GM21529 (cell line): ENCODE measurements at regions not wholly inside any gene's neighbourhood (a gene's known extent, or its start where the extent isn't known, plus 50 kb on each side); places are given as distances from the start of the nearest gene placed in this dataset.

Experiments
- ATAC-seq: cut with Tn5 transposase; IDR thresholded peaks from one replicate; pipeline ENCODE4 v1.9.1; 2021; ENCODE audit not compliant: unreplicated experiment

DNA sequence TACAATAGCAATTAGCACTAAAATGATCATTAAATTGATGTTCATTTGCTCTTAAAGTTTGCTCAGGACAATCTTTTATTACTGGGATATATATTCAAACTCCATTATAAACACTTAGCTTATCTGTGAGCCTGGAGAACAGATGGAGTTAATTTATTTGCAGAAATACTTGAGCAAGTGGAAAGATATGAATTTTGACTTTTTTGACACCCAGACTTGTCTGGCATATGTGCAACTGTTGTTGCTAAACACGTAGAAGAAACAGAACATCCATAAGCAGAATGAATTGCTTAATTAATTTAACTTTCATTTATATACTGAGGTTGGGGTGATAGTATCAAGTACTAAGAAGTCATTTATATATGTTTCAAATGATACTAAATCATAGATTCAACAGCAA, 820.7 kb upstream of the TYRP1 start:
- ATAC-seq: no peak

DNA sequence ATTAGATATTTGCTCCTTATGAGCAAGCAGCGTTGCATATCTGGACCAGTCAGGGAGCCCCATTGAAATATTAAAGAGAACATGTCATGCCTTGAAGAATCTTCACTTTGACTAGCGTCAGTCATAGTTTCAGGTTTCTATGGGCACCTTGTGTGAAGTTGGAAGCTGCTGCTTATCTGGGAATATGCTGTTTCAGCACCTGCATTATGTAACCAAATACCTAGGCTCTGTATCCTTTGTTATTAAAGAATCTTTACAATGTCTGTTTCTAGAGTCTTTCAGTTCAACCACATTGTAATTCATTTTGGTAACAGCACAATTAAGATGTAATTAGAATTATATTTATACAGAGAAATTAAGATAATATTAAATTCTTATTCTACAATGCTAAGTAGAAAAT, 818.8 kb upstream of the TYRP1 start:
- ATAC-seq: no peak

DNA sequence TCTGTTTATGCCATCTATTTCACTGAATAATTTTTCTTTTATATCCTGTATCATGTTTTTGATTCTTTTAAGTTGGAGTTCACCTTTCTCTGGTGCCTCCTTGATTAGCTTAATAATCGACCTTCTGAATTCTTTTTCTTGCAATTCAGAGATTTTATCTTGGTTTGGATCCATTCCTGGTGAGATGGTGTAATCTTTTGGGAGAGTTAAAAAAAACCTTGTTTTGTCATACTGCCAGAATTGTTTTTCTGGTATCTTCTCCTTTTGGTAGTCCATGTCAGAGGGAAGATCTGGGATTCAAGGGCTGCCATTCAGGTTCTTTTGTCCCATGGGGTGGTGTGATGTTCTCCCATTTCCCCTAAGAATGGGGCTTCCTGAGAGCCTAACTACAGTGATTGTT, 800.8 kb upstream of the TYRP1 start:
- ATAC-seq: no peak

- no peak for ATAC-seq
These were observed 799.9 kb upstream of the TYRP1 start for GRCh38 chr9:11893331-11893730.

- no peak for ATAC-seq
These were observed 799.0 kb upstream of the TYRP1 start for GRCh38 chr9:11894136-11894535.

DNA sequence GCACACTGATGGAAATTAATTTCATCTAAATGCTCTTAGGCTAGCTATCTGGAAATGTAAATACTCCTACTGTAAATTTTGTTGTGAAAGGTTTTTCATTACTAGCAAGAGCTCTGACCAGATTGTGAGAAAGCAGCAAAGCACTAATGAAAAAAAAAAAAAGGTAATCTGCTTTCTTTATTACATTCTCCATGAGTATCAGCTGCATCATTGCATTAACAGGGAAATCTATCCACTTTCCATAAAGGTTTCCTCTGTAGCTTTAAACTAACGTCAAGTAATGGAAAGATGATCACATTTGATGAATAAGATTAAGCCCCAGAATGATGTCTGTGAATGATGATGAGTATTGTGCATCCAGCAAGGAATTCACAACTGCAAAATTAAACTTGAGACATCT, 790.6 kb upstream of the TYRP1 start:
- ATAC-seq: no peak

GRCh38 chr9:11915699-11916098, 777.5 kb upstream of the TYRP1 start:
- ATAC-seq: no peak

GRCh38 chr9:11928871-11929321, 764.3 kb upstream of the TYRP1 start:
- no peak for ATAC-seq

- no peak for ATAC-seq
These were observed 762.1 kb upstream of the TYRP1 start for GRCh38 chr9:11931109-11931508.

DNA sequence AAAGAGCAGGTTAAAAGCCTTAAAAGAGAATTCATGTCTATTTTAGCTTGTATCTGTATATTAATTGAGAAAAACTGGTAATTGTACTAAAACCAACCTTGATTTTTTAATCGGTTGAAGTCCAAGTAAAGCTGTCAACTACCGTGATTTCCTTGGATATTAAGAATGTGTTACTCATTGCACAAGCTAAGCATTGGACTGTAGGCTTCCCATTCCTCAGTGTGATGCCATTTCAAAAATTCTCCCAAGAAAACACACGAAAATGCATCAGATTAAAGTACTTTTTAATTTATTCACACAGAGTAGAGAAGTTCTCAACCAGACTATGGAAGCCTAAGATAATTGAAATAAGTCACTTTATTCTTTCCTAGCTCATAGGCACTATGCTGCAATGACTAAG, 761.4 kb upstream of the TYRP1 start:
- ATAC-seq: no peak

DNA sequence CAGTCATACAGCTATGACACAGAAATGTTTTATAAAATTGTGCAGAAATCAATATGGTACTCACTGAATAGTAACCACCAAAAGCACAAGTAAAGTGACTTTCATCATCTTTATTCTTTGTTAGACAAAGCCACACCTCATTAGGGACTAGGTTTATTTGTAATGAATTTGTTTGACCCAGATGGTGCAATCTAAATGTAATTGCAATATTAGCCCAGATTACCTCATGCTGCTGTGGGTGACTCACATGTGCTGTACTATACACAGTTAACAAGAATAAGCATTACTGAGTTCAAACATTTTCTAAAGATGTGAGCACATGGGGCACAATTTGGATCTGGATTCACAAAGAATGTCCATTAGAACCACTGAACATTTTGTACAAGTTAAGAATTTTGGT, 759.3 kb upstream of the TYRP1 start:
- ATAC-seq: no peak

- ATAC-seq: no peak
These were observed 746.7 kb upstream of the TYRP1 start for GRCh38 chr9:11946531-11946930.

DNA sequence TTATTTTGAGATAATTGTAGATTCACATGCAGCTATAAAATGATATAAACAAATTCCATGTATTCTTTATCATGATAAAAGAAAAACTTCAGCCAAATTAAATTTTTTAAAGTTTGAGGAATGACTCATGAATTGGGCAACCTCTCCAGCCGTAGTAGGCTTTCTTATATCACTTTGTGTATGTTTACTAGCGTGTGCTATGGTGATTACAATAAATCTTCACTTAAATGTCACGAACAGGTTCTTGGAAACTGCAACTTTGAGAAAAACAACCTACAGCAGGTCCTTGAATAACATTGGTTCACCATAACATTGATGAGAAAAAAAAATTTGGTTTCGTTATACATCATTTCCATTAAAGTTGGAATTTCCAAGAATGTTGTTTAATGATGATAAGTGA, 730.9 kb upstream of the TYRP1 start:
- ATAC-seq: no peak

- ATAC-seq: no peak
These were observed 726.4 kb upstream of the TYRP1 start for GRCh38 chr9:11966786-11967185.

DNA sequence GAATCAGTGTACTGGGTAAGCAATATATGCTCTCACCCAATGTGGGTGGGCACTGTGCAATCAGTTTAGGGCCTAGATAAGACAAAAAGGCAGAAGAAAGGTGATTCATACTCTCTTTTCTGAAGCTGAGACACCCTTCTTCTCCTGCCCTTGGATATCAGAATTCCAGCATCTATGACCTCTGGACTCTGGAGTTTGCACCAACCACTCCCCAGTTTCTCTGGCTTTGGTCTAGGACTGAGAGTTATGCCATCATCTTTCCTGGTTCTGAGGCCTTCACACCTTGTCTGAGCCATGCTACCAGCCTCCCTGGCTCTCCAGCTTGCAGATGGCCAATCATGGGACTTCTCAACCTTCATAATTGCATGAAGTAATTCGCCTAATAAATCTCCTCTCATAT, 724.6 kb upstream of the TYRP1 start:
- no peak for ATAC-seq

- no peak for ATAC-seq
These were observed 720.2 kb upstream of the TYRP1 start for GRCh38 chr9:11973011-11973410.

DNA sequence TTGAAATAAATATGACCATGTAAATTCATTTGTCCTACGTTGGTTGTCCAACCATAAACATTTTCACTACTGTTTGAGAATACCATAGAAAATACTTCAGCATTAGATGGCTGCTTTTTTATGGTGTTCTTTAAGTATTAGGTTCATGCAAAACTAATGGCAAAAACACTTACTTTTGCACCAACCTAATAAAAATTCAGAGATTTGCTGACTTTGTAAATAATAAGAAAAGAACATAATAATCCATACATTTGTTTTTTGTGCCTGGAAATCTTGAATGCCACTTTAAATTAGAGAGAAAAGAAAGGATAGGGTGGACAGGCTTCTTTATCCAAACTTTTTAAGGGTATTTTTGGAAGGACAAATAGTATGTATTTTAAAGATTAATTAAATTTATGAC, 719.7 kb upstream of the TYRP1 start:
- no peak for ATAC-seq

- ATAC-seq: no peak
These were observed 700.3 kb upstream of the TYRP1 start for GRCh38 chr9:11992866-11993265.

- ATAC-seq: no peak
These were observed 678.7 kb upstream of the TYRP1 start for GRCh38 chr9:12014488-12014887.

GRCh38 chr9:12054235-12054634, 639.0 kb upstream of the TYRP1 start:
- no peak for ATAC-seq

GRCh38 chr9:12056874-12057273, 636.3 kb upstream of the TYRP1 start:
- no peak for ATAC-seq

DNA sequence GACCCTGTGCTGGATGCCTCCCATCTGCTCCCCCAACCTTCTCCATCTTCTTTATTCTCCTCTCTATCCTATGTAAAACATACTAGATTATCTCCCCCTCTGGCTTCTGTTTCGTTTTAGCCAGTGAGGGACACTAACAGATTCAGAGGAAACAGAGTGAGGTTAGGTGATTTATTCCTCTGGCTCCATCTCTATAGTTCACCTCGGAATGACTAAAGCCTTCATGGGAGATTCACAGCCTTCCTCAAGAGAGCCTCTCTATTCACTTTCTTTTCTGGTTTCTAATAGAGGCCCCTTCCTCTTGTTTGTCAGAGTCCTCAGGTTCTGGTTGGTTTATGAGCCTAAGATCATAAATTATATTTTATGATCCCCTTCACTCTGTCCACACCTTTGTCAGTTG, 633.1 kb upstream of the TYRP1 start:
- no peak for ATAC-seq

DNA sequence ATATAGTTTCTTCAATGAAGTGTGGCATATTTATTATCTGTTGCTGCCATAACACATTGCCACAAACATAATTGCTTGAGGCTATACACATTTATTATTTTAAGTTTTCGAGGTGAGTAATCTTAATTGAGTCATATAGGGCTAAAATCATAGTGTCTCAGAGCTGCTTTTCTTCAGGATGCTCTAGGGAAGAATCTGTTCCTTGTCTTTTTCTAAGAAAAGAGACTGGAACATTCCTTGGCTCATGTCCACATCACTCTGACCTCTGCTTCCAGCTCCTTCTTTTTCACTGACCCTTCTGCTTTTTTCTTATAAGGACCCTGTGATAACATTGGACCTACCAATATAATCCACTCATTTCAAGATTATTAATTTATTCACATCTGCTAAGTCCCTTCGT, 632.4 kb upstream of the TYRP1 start:
- ATAC-seq: no peak

- ATAC-seq: no peak
These were observed 628.1 kb upstream of the TYRP1 start for GRCh38 chr9:12065050-12065449.
